CD4-positive, alpha-beta T cell treated with Interleukin-1 beta for 1 hour (primary cell): ENCODE measurements at regions not wholly inside any gene's neighbourhood (a gene's known extent, or its start where the extent isn't known, plus 50 kb on each side); places are given as distances from the start of the nearest gene placed in this dataset.

Experiments
- DNase-seq, 2 donors: peaks; one replicate each; pipeline ENCODE4 v3.0.0-alpha.2; 2020 to 2022

- no peak for DNase-seq
Measured at GRCh38 chr13:106911020-106911419, 343.1 kb upstream of the ARGLU1 start.

DNA sequence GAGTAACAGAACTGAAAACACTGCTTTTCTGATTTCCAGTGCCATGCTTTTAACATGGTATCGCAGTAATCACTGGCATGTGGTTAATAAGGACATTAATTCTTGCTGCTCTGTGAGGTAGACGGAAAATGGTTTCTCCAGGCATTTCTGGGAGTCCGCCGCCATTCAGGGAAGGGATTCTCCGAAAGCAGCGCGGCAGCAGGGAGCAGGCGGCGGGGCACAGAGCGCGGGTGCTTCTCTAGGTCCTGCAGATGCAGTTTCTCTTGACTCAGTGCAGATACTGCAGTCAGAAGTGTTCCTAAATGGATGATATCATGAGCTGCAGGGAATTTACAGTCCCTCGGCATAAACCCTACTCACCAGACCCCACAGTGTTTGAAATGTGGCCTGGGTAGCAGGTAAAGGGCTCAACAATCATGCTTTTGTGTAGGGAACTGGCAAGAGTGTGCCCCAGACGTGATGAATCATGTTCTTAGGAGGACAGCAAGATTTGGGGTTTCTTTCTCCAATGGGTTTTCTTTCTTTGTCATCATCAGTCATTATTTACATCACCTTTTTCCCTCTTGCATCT, 338.6 kb upstream of the ARGLU1 start:
- no peak for DNase-seq

DNA sequence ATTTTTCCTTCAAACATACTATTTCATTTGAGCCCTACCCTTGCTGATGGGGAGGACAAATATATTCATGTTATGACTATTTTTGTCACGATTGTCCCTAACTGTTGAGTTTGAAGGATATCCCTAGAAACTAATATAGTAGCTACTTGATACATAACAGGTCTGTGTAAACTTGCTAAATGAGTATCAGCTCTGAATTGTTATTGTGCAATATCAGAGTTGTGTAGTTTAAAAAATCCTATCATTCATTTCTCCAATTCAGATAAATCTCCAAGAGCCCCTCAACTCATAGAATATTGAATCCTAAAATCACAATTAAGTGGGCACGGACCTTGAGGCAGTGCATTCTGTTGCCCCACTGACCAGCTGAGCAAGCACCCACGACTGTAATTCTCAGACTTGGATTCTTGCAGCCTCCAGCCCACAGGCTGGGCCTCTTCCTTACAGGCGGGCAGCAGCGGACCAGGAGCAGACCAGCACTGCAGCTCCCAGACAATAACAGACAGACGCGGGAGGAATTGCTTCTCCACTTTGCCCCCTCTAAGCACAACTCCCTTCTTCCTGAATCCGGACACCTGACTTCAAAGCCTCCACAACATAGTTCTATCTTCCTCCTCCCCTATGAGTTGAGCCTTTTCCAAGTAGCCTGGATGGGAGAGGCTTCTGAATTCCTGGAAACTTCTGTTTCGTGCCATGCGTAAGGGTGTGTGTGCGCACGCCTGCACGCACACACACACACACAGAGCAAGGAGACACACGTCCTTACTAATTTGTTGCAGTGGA, 337.6 kb upstream of the ARGLU1 start:
- no peak for DNase-seq

- no peak for DNase-seq
Measured at GRCh38 chr13:106899442-106899841, 331.5 kb upstream of the ARGLU1 start.

DNA sequence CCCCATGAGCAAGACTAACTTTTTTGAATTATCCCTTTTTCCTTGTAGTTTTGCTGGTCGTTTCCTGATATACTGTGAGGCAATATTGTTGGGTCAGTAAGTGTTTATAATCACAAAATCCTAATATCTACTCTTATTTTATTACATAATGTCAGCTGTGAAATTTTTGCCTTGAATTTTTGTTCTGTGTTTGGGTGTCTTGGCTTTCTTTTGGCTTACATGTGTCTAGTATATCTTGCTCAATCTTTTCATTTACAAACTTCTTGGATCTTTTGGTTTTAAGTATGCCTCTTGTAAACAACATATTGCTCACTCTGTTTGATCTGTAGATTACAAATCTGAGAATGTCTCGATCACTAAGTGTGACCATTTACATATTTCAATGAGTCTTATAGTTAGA, 330.3 kb upstream of the ARGLU1 start:
- no peak for DNase-seq

DNA sequence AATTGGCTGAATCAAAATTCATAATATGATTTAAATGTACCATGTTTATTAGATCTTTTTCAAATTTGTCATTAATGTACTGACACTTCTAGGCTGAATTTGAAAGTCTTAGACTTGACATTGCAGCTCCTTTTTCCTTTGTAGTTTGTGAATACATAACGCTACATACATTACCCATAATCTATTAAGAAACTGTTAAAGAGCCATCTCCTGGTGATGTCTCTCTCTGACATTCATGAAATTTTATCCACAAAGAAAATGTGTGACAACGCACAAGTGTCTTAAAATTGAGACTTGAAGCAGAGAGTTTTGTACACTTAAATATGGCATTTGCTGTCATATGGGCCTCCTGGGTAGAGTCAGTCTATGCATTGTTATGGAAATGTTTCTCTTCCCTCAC, 320.2 kb upstream of the ARGLU1 start:
- DNase-seq = no peak

DNA sequence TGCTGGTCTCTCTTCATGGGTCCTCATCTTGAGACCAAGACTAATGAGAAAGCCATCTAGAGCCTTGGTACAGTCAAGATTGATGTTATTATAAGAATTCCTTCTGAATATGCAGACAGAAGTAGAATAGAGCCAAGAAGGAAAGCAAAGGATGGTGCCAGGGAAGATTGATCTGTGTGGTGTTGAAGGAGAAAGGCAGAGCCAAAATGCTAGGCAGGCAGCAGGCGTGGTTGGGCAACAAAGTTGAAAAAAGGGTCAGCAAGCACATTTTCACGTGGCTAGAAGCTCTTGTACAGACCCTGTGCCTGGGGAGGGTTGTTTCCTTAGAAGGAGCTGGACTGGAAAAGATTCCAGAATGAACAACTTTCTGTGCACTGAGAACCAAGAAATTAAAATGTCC, 319.7 kb upstream of the ARGLU1 start:
- DNase-seq = no peak

- DNase-seq = no peak
Measured at GRCh38 chr13:106883976-106884375, 316.0 kb upstream of the ARGLU1 start.

DNA sequence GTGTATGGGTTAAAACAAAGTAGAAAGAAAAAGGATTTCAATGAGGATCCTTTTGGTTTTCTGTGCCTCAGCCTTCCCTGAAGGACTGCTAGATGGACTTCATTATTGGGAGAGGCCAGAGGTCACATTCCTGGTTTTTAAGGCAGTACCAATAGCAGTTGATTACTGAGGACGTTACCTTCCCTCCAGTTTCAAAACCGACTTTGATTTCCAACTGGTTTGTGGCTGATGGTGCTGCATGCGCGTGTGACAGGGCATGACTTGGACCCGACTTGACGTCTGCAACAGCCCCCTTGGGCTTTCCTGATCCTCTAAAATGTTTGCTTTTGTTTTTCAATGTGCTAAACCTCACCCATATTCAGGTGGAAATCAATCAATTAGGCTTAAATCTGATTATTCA, 314.3 kb upstream of the ARGLU1 start:
- DNase-seq = no peak

GRCh38 chr13:106879806-106880205, 311.9 kb upstream of the ARGLU1 start:
- DNase-seq = no peak

DNA sequence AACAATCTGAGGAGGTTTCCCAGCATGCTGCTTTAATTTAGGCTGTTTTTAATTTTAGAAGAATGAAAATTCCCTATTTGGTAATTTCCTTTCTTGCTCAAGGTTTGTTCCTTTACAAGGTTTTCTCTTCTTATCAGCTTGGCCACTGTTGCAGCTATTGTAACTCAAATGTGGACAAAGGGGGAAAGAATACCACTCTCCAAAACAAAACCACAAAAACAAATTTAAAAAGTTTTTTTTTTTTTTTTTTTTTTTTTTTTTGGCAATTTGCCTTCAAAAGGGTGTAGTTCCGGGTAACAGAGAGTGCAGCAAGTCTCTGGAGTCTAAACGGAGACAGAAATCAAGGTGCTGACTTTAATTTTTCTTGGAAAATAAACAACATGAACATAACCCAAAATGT, 306.4 kb upstream of the ARGLU1 start:
- no peak for DNase-seq

DNA sequence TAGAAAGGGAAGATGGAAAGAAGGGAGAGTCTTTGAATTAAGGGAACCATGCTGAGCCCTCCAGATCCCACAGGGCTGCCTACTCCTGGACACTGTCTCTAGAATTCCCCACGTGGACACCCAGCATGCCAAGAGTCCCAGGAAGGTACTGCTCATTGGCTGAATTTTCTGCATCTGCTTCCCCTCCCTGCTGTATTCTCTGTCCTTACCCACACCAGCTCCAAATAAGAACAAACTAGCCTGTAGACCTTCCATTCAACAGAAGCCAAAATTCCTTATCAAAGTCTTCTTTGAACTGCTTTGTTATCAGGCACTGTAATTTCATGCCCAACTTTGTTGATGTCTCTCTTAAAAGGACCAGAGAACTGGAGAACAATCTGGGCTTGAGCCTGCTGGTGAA, 305.9 kb upstream of the ARGLU1 start:
- no peak for DNase-seq

- no peak for DNase-seq
Measured at GRCh38 chr13:106867249-106867648, 299.3 kb upstream of the ARGLU1 start.

- no peak for DNase-seq
Measured at GRCh38 chr13:106865716-106866440, 297.9 kb upstream of the ARGLU1 start.

- DNase-seq = no peak
Measured at GRCh38 chr13:106859533-106859904, 291.6 kb upstream of the ARGLU1 start.

DNA sequence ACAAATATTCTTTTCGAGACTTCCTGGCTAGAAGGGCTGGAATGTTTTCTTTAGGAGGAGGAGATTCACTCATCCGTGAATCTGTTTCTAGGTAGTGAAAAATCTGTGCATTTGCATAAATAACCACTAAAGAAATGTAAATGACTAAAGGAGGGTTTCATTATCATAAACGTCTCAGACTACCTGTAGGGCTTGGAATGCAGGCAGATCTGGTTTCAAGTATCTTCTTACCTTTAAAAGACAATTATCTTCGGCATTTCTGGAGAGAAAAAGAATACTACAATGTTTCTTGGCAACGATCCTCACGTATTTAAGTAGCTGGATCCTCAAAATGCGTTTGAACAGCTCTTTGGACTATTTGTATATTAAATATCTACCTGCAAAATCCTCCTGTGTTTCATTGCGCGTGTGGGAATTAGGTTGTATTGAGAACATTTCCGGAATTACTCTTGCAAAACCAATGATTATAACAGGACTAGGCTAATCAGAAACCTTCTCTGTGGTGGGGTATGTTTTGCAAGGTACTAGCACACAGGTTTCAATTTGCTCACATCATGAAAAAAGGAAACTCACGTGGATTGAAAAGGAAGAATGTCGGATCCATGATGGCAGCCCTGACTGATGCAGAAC, 291.1 kb upstream of the ARGLU1 start:
- DNase-seq = no peak

DNA sequence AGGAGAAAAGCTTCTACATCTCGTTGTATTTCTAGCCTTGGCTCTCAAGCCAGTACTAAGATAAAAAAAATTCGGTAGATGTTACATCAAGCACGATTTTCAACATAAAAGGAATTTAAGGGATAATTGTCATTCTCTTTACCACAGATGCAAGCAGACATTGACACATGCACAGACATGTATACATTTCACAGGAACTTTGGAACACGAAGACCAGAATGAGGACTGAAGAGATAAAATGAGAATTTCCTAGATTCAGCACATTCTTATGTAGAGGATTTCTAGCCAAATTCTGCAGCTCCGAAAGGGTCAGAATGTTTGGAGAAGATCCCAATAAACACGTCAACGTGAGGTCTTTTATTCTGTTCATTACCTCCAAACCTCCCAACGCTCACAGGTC, 284.5 kb upstream of the ARGLU1 start:
- no peak for DNase-seq

DNA sequence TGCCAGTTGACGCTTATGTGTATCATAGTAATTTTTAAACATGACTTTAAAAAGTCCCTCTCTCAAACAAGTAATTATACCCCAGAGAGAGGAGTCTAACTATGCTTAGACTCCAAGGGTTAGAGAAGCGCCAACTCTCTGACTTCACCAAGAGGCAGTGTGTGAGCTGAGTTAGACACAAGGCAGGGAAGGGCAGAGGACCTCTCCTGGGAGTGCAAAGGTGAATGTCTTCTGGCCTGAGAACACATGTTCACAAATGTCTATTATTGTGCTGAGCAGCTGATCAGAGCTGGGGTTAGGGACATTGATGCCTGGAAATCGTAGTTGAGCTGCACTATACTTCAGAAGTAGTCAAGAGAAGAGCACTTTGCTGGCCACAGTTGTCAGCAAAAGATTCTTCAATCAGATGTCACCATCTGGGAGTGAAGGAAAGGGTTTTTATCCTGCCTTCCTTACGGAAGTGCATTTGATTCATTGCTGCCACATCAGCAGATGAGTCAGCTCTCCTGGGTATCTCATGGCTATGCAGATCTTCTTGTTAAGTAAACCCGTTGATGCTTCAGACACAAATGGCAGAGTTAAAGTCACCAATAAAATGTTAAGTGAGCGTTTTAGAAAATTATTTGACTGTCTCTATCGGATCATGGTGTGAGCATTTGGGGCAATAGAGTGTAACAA, 283.2 kb upstream of the ARGLU1 start:
- DNase-seq = no peak

DNA sequence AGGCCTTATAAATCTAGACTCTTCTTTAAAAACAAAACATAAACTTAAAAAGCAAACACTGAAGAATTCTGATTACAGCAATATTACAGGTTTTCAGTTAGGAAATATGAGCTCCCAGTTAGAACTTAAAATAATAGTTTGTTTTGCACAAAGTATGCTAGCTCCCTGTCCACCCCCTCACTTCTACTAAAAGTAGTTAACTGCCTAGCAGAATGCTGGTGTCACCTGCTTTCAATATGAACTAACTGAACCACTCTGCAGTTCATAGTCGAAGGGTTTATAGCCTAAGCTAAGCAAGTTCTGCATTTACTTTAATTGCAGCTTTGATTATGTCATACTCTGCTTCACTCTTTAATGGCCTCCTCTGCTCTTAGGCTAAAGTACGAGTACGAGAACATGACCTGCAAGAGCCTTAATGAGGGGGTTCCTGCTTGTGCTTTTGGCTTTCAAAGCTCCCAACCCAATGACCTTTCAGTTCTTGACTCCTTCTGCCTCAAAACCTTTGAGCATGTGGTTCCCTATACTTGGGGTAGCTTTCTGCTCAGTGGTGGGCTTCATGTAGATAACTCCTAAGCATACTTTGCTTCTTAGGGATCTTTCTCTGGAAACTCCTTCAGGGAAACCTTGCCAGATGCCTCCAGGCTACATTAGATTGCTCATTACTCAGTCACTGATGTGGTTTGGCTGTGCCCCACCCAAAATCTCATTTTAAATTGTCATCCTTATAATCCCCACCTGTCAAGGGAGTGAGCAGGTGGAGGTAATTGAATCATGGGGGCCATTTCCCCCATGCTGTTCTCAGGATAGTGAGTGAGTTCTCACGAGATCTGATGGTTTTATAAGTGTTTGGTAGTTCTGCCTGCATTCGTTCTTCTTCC, 278.9 kb upstream of the ARGLU1 start:
- DNase-seq = no peak

- DNase-seq = no peak
Measured at GRCh38 chr13:106836186-106836802, 268.4 kb upstream of the ARGLU1 start.

GRCh38 chr13:106835477-106835876, 267.5 kb upstream of the ARGLU1 start:
- no peak for DNase-seq

DNA sequence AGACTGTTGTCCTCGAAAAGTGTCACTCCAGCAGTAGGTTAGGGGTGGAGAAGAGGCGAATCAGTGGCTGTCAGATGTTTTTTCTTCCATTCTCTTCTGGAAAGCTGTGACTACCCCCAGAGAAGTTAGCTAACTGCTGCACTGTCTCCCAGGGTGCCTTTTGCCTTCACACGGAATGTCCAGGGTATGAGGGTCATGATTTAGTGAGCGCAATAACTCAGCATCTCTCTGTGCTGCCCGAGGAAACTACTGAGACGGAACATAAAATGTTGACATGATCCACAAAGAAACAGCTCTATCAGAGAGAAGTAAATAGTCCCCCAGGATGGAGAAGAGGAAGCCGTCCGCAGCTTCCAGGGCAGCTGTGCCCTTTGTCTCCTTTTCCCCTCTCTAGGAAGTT, 254.0 kb upstream of the ARGLU1 start:
- no peak for DNase-seq
